ENCODE measurements at regions not wholly inside any gene's neighbourhood (a gene's known extent, or its start where the extent isn't known, plus 50 kb on each side); places are given as distances from the start of the nearest gene placed in this dataset.

DNA sequence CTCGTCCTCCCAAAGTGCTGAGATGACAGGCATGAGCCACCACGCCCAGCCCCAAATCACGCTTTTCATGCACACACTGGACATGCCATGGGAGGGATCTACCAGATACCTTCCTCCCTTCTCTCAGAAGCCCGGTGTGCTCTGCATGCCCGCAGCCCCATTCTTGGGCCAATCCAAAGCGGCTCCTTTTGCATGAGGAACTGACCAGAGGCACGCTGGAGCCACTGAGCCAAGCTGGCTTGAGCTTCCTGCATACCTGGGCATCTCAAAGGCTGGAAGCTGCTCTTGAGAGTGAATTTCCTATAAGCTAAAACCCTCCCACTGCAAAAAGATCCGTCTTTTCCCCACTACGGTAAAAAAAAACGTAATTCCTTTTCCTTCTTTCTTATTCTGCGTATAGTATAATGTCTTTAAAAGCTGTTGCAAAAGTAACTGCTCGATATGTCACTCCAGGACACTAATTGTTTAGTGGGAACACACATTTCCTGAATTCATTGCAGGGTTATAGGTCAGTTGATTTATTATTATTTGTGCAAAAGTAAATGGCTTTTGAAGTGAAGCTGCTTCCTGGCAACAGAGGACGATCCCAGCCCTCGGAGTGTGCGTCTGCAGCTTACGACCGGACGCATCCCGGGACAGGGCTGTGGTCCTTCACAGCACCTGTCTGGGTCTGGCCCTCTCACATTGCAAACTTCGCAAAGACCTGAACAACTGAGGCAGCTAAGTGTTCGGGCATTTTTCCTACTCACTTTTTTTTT lies 61.8 kb upstream of the ETS2 start:
- no peak for DNase-seq

DNA sequence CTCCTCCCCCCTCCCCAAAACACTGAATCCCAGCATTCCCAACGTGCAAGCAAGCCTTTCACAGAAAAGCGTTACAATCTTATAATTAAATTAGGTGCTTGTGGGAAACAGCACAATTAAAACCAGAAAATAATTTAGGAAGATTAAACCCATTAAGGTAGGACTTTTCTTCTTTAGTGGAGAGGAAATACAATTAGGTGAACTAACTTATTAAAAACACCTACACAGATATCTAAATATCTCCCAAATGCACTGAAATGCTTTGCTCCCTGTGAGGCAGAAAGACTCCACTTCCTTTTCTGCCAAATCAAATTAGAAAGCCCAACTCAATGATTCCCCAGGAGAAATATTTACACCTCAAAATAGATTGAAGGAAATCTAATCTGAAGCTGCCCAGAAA lies 60.9 kb upstream of the ETS2 start:
- DNase-seq = no peak

DNA sequence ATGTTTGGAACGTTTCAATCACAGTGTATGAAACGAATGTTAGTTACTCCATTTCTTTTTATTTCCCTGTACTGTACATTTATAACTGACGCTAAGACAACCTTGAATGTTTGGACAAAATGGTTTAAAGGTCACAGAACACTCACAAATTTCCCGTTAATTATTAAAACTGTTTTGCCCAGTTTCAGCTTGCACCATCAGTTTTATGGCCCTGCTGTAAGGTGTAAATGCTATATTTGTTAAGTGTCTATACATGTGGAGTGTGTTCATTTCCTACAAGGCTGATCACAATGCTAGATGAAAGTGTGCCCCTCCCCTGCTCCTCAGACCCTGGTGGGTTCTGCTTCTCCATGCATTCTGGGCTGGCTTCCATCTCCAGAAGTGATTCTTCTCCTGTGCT lies 57.9 kb upstream of the ETS2 start:
- DNase-seq = no peak

DNA sequence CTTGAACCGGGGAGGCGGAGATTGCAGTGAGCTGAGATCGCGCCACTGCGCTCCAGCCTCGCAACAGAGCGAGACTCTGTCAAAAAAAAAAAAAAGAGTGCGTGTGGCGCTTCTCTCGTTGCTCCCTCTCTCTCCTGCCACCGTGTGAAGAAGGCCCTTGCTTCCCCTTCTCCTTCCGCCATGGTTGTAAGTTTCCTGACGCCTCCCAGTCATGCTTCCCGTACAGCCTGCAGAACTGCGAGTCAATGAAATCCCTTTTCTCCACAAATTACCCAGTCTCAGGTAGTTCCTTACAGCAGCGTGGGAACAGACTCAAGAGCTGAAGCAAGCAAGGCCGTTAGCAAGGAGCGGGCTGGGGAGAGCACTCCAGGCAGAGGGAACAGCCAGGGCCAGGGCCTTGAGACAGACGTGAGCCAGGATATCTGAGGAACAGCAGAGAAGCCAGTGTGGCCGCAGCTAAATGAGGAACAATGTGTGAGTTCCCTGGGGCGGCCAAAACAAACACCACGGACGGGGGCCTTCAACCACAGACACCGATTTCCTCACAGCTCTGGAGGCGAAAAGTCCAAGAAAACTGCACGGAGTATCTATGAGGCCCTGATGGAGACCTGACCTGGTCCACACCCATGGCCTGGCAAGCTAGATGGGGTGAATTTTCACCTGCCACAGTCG lies 54.2 kb upstream of the ETS2 start:
- DNase-seq = no peak

DNA sequence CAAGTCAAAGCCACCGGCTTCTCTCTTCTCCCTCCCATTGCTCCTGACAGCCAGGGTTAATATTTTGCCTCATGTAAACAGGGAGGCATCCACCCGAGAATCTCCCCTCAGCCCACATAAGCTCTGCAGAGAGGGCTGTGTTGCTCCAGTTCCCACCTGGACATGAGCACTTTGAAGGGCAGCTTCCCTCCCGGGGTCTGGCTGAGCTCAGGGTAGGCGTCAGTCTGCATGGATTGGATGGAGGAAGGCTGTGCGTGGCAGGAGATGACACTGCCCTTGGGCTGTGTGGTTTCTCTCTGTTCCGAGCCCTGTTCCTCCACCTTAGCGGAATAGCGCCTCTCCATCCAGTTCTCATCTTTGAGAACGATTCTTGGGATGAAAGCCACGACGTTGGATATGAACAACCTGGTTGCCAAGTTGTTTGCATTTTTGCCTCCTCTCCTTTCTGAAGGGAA lies 53.7 kb upstream of the ETS2 start:
- no peak for DNase-seq

DNA sequence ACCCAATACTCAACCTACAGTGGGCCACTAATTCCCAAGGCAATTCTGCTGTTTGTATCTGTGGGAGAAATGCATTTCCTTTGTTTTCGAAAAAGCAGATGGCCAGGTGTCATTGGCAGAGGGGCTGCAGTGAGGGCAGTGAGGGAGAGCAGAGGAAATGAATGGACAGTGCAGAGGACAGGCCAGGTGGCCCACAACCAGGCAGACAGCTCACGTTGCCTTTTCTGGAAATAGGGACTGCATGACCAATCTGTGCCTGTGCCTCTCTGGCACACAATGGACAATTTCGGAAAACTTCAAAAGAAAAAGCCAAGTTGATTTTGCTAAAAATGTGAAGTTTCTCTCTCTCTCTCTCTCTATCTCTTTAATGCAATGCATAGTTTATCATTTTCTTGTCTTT lies 52.6 kb upstream of the ETS2 start:
- no peak for DNase-seq

DNA sequence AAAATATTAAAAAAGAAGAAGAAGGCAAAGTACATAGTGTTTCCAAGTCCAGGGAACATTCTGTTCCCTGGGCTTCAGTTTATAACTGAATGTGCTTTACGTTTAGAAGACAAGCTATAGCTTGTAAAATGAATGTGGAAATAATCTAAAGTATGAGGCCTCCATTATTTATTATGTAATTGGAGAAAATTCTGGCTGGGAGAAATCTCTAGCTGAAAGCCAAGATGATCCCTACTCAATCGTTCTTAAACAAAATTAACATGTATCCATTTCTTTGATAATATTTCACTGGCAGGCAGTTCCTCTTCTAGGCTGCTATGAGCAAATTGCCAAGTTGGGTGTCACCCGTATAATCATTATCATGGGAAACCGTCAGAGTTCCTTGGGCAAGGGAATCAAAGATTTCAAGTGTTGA lies 52.2 kb upstream of the ETS2 start:
- no peak for DNase-seq

All from NCI-H510A treated with DMSO at 0.1 percent for 48 hours (cell line).